ENCODE measurements at regions not wholly inside any gene's neighbourhood (a gene's known extent, or its start where the extent isn't known, plus 50 kb on each side); places are given as distances from the start of the nearest gene placed in this dataset.

- peaks cover 22% of the 10 kb centered on the region for H3K4me1 ChIP-seq (ENCODE audit: insufficient read depth, poor library complexity, severe bottlenecking)
- H3K27me3 ChIP-seq (ENCODE audit: insufficient read depth, poor library complexity, severe bottlenecking), result no peaks in the 10 kb centered on the region
- ATAC-seq (ENCODE audit: low read depth) (peak; percentile 78), DNase-seq (ENCODE audit: low spot score) (no peak)
- no peaks in the 10 kb centered on the region for H3K36me3 ChIP-seq (ENCODE audit: low read depth)
- peak overlapping the region; percentile 51 for H3K27ac ChIP-seq (ENCODE audit: poor library complexity, severe bottlenecking)
- H3K9me3 ChIP-seq (ENCODE audit: severe bottlenecking), result no peaks in the 10 kb centered on the region
- H3K4me3 ChIP-seq (ENCODE audit: severe bottlenecking), result no peak overlapping the region
- TF ChIP-seq CTCF (IDR thresholded peaks at IDR 0.05; ENCODE audit: poor library complexity, severe bottlenecking), result no peak
These were observed 55.3 kb upstream of the BMAL1 start for GRCh38 chr11:13222285-13222684.

- H3K36me3 ChIP-seq (ENCODE audit: low read depth), result no peaks in the 10 kb centered on the region
- ATAC-seq (ENCODE audit: low read depth), result peak; percentile 51; the same call in 2 of the 3 replicates
These were observed 54.5 kb upstream of the BMAL1 start for GRCh38 chr11:13223112-13223511.

GRCh38 chr11:13224324-13224723, 53.3 kb upstream of the BMAL1 start:
- TF ChIP-seq CTCF (IDR thresholded peaks at IDR 0.05; ENCODE audit: poor library complexity, severe bottlenecking), result no peak
- Histone ChIP-seq H3K27ac (ENCODE audit: poor library complexity, severe bottlenecking) (no peak overlapping the region), H3K4me3 (ENCODE audit: severe bottlenecking) (no peak overlapping the region), H3K9me3 (ENCODE audit: severe bottlenecking) (no peaks in the 10 kb centered on the region), H3K27me3 (ENCODE audit: insufficient read depth, poor library complexity, severe bottlenecking) (no peaks in the 10 kb centered on the region), H3K36me3 (ENCODE audit: low read depth) (no peaks in the 10 kb centered on the region), H3K4me1 (ENCODE audit: insufficient read depth, poor library complexity, severe bottlenecking) (peaks cover 22% of the 10 kb centered on the region)
- DNase-seq (ENCODE audit: low spot score) (no peak), ATAC-seq (ENCODE audit: low read depth) (0 out of 3 replicates have a peak, but pooled peaks have one; percentile 43)

More at GRCh38 chr11:13223112-13223511, 54.5 kb upstream of the BMAL1 start:
- H3K27me3 ChIP-seq (ENCODE audit: insufficient read depth, poor library complexity, severe bottlenecking), result no peaks in the 10 kb centered on the region
- no peak for TF ChIP-seq CTCF (IDR thresholded peaks at IDR 0.05; ENCODE audit: poor library complexity, severe bottlenecking)
- DNase-seq (ENCODE audit: low spot score), result no peak
- H3K27ac ChIP-seq (ENCODE audit: poor library complexity, severe bottlenecking), result peak overlapping the region; percentile 51
- no peaks in the 10 kb centered on the region for H3K9me3 ChIP-seq (ENCODE audit: severe bottlenecking)
- no peak overlapping the region for H3K4me3 ChIP-seq (ENCODE audit: severe bottlenecking)
- peaks cover 22% of the 10 kb centered on the region for H3K4me1 ChIP-seq (ENCODE audit: insufficient read depth, poor library complexity, severe bottlenecking)

- no peak for ATAC-seq (ENCODE audit: low read depth)
- DNase-seq (ENCODE audit: low spot score), result no peak
These were observed 52.3 kb upstream of the BMAL1 start for GRCh38 chr11:13225038-13226001.

More at GRCh38 chr11:13225038-13226001, 52.3 kb upstream of the BMAL1 start:
- TF ChIP-seq CTCF (IDR thresholded peaks at IDR 0.05; ENCODE audit: poor library complexity, severe bottlenecking), result no peak
- Histone ChIP-seq H3K4me1 (ENCODE audit: insufficient read depth, poor library complexity, severe bottlenecking) (peaks cover 22% of the 10 kb centered on the region), H3K36me3 (ENCODE audit: low read depth) (no peaks in the 10 kb centered on the region), H3K4me3 (ENCODE audit: severe bottlenecking) (no peak overlapping the region), H3K27ac (ENCODE audit: poor library complexity, severe bottlenecking) (no peak overlapping the region), H3K27me3 (ENCODE audit: insufficient read depth, poor library complexity, severe bottlenecking) (no peaks in the 10 kb centered on the region), H3K9me3 (ENCODE audit: severe bottlenecking) (no peaks in the 10 kb centered on the region)

All from RWPE2 (cell line).